WERI-Rb-1 (cell line): ENCODE measurements at regions not wholly inside any gene's neighbourhood (a gene's known extent, or its start where the extent isn't known, plus 50 kb on each side); places are given as distances from the start of the nearest gene placed in this dataset.

Experiments used
- DNase-seq: peaks from one replicate; pipeline ENCODE4 v3.0.0-alpha.2; 2020
- H3K27ac ChIP-seq: fragments of 250-450 bp; sonication (Bioruptor Pico); 2 replicates; pipeline ENCODE4 v1.5.1; 2020; ENCODE audit warnings: mild to moderate bottlenecking, moderate library complexity
- H3K27me3 ChIP-seq: fragments of 250-450 bp; sonication (Bioruptor Pico); 2 replicates; pipeline ENCODE4 v1.5.1; 2021; ENCODE audit warnings: mild to moderate bottlenecking, low read depth, moderate library complexity; ENCODE audit not compliant: insufficient read depth, severe bottlenecking
- H3K36me3 ChIP-seq: fragments of 250-450 bp; sonication (Bioruptor Pico); 2 replicates; pipeline ENCODE4 v1.5.1; 2020; ENCODE audit warnings: mild to moderate bottlenecking, moderate library complexity
- H3K4me3 ChIP-seq: 2 replicates; pipeline ENCODE4 v1.5.1; 2011; ENCODE audit warnings: low read depth, mild to moderate bottlenecking, control low read depth, low read length
- H3K9me3 ChIP-seq: fragments of 250-450 bp; sonication (Bioruptor Pico); 2 replicates; pipeline ENCODE4 v1.5.1; 2021; ENCODE audit warnings: mild to moderate bottlenecking, moderate library complexity; ENCODE audit not compliant: severe bottlenecking
- TF ChIP-seq, protein P1 (sequence below): IDR thresholded peaks from 2 replicates; pipeline ENCODE4 v1.5.1; 2011; ENCODE audit warnings: low read depth, mild to moderate bottlenecking, control low read depth, inconsistent platforms, low read length

DNA sequence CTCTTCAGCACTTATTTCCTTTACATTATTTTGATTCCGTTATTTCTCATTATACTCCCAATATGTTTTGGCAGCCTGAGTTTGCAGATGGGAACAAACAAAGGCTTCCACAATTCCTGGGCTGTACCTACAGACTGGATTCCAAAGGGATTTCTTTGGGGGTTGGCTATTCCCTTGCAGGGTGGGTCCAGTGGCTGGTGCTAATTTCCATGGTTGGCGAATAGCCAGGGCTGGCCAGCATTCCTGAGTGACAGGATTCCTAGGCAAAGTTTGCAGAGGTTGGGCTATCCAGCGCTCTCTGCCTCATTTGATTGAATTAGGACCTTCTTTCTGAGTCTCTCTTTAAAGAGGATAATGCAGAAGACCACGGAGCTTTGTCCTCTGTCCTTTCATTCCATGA is 207.4 kb downstream of the MAF start:
- no peak for DNase-seq
- Histone ChIP-seq H3K4me3 (no peak overlapping the region), H3K27me3 (peaks cover 52% of the 10 kb centered on the region), H3K36me3 (no peaks in the 10 kb centered on the region), H3K27ac (no peak overlapping the region), H3K9me3 (no peaks in the 10 kb centered on the region)
- TF ChIP-seq, protein P1, sequence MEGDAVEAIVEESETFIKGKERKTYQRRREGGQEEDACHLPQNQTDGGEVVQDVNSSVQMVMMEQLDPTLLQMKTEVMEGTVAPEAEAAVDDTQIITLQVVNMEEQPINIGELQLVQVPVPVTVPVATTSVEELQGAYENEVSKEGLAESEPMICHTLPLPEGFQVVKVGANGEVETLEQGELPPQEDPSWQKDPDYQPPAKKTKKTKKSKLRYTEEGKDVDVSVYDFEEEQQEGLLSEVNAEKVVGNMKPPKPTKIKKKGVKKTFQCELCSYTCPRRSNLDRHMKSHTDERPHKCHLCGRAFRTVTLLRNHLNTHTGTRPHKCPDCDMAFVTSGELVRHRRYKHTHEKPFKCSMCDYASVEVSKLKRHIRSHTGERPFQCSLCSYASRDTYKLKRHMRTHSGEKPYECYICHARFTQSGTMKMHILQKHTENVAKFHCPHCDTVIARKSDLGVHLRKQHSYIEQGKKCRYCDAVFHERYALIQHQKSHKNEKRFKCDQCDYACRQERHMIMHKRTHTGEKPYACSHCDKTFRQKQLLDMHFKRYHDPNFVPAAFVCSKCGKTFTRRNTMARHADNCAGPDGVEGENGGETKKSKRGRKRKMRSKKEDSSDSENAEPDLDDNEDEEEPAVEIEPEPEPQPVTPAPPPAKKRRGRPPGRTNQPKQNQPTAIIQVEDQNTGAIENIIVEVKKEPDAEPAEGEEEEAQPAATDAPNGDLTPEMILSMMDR, result no peak

DNA sequence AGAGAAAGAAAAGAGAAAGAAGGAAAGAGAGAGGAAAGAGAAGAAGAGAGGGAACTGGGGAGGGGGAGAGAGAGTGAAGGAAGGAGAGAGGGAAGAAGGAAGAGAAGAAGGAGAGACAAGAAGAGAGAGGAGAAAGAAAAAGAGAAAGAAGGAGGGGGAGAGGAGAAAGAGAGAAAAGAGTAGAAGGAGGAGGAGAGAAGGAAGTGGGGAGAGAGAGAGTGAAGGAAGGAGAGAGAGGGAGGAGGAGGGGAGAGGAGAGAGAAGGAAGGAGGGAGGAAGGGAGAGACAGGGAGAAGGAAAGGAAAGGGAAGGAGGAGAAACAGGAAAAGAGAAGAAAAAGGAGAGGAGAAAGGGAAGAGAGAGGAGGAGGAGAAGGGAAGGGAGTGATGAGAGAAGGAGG is 208.5 kb downstream of the MAF start:
- no peak for DNase-seq
- Histone ChIP-seq H3K9me3 (no peaks in the 10 kb centered on the region), H3K36me3 (no peaks in the 10 kb centered on the region), H3K27me3 (peaks cover 57% of the 10 kb centered on the region), H3K4me3 (no peak overlapping the region), H3K27ac (no peak overlapping the region)
- TF ChIP-seq, protein P1, result no peak

DNA sequence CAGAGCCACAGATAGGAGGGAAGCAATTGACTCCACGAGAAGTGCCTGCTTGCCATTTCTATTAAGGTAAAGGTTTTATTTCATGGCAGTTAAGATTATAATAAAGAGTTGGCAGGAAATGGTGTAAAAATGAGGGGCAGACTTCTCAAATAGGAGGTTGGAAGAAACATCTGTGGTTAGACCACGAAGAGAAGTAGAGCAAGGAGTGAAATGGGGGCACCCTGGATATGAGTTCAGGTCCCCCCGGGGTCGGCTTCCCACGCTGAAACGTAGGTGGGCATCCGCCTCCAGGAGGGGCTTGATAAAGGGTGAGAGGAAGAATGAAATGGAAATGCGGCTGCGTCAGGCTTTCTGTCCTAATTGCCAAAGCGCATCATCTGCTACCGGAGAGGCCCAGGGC is 209.1 kb downstream of the MAF start:
- peaks cover 64% of the 10 kb centered on the region for H3K27me3 ChIP-seq
- H3K27ac ChIP-seq, result no peak overlapping the region
- TF ChIP-seq, protein P1, result no peak
- H3K4me3 ChIP-seq, result no peak overlapping the region
- no peaks in the 10 kb centered on the region for H3K36me3 ChIP-seq
- no peaks in the 10 kb centered on the region for H3K9me3 ChIP-seq
- no peak for DNase-seq

DNA sequence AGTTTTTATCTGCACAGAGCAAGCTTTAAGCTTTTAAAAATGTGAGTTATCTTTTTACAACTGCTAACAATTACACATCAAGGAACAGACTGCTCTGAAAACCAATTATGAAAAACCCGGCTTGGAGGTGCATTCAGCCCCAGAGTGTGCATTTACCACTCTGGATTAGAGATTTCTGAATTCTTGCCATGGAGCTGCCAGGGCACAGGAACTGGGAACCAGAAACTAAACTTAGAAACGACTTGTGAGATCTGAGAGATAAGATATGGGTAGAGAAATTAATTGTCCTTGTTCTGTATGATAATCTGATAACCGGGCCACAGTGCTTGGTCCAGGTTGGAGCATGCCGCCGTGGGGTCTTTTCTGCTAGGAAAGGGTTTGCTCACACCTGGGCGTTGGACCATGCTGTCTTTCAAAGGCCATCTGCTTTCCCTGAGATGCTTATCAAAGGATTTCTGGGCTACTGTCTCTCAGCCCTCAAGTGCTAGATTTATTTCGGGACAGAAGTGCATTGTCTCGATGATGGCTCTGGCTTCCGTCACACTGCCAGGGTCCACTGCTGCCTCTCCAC is 210.0 kb downstream of the MAF start:
- Histone ChIP-seq H3K27ac (no peak overlapping the region), H3K9me3 (no peaks in the 10 kb centered on the region), H3K36me3 (no peaks in the 10 kb centered on the region), H3K4me3 (no peak overlapping the region), H3K27me3 (peaks cover 63% of the 10 kb centered on the region)
- TF ChIP-seq, protein P1, result no peak
- DNase-seq, result no peak

DNA sequence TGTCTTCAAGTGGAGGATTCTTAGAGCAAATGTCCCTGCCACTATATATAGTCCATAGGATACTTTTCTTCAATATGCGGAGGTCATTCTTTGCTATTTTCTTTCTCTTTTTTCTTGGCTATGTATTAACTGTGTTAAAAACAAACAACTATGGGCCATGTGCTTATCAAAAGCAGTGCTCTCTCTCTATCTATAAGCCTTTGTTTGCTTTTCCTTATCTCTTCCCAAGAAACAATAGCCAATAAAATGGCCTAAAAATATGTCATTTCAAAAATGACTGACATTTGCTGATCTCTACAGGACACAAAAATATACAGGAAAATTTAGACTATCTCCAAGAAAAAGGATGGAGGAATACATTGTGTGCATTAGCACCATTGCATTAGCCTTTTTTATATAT is 212.1 kb downstream of the MAF start:
- TF ChIP-seq, protein P1, result no peak
- no peak for DNase-seq
- no peak overlapping the region for H3K4me3 ChIP-seq
- no peaks in the 10 kb centered on the region for H3K36me3 ChIP-seq
- H3K9me3 ChIP-seq, result no peaks in the 10 kb centered on the region
- H3K27ac ChIP-seq, result no peak overlapping the region
- peaks cover 57% of the 10 kb centered on the region for H3K27me3 ChIP-seq

DNA sequence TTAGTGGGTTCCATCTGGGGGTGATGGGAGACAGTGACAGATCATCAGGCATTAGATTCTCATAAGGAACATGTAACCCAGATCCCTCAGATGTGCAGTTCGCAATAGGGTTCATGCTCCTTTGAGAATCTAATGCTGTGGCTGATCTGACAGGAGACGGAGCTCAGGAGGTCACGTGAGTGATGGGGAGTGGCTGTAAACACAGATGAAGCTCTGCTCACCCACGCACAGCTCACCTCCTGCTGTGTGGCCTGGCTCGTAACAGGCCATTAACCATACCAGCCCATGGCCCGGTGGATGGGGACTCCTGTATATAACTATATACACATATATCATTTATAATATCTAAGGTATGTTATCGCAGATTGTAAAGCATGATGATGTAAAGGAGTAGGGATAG is 214.2 kb downstream of the MAF start:
- Histone ChIP-seq H3K27me3 (peaks cover 60% of the 10 kb centered on the region), H3K9me3 (no peaks in the 10 kb centered on the region), H3K27ac (no peak overlapping the region), H3K4me3 (no peak overlapping the region), H3K36me3 (no peaks in the 10 kb centered on the region)
- TF ChIP-seq, protein P1, result no peak
- no peak for DNase-seq
